ENCODE measurements at regions not wholly inside any gene's neighbourhood (a gene's known extent, or its start where the extent isn't known, plus 50 kb on each side); places are given as distances from the start of the nearest gene placed in this dataset.

GRCh38 chr9:90137801-90138200, 504.8 kb downstream of the DIRAS2 start:
- intact Hi-C loops (cut with micrococcal nuclease): loop anchor here in 1 of 2 donors (10.0 kb wide), 1 partner anchor 737 kb away; no protein-coding TSS in a partner anchor
- no peak overlapping the region for H3K4me3 ChIP-seq (replicated peaks in 1 of 3; ENCODE audit: low read depth in 2 of 3, low read length in 3 of 3)
- no peak for DNase-seq
- H3K9me3 ChIP-seq (replicated peaks in 1 of 2; ENCODE audit: control insufficient read depth in 1 of 2, insufficient read depth in 1 of 2, low read length in 2 of 2): no peaks in the 10 kb centered on the region
- TF ChIP-seq, protein P1, sequence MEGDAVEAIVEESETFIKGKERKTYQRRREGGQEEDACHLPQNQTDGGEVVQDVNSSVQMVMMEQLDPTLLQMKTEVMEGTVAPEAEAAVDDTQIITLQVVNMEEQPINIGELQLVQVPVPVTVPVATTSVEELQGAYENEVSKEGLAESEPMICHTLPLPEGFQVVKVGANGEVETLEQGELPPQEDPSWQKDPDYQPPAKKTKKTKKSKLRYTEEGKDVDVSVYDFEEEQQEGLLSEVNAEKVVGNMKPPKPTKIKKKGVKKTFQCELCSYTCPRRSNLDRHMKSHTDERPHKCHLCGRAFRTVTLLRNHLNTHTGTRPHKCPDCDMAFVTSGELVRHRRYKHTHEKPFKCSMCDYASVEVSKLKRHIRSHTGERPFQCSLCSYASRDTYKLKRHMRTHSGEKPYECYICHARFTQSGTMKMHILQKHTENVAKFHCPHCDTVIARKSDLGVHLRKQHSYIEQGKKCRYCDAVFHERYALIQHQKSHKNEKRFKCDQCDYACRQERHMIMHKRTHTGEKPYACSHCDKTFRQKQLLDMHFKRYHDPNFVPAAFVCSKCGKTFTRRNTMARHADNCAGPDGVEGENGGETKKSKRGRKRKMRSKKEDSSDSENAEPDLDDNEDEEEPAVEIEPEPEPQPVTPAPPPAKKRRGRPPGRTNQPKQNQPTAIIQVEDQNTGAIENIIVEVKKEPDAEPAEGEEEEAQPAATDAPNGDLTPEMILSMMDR (IDR thresholded peaks at IDR 0.05): no peak
- peaks cover under 1 to 2% of the 10 kb centered on the region in 2 donors for H3K27me3 ChIP-seq (ENCODE audit: control insufficient read depth in 2 of 2, insufficient read depth in 2 of 2, low read length in 2 of 2)
- no peaks in the 10 kb centered on the region for H3K4me1 Mint-ChIP-seq
- no peak overlapping the region for H3K9ac ChIP-seq (ENCODE audit: insufficient read depth, low read length, poor library complexity, severe bottlenecking)
- 43% methylated on average over 1 of the region's 1 CpG for WGBS (ENCODE audit: insufficient coverage)
- H3K79me2 ChIP-seq (ENCODE audit: insufficient read depth, low read length): no peaks in the 10 kb centered on the region
- H3K4me3 Mint-ChIP-seq: no peak overlapping the region
- H3K36me3 Mint-ChIP-seq: no peaks in the 10 kb centered on the region
- peaks cover 0 to 9% (median 2%) of the 10 kb centered on the region in 3 donors for H3K27me3 Mint-ChIP-seq (ENCODE audit: low read depth in 3 of 3)
- H3K27ac ChIP-seq (ENCODE audit: low read depth in 1 of 2, low read length in 2 of 2): no peak overlapping the region
- no peaks in the 10 kb centered on the region for H3K4me1 ChIP-seq (ENCODE audit: control insufficient read depth in 1 of 2, insufficient read depth in 2 of 2, low read length in 2 of 2)
- no peak overlapping the region for H2AFZ ChIP-seq (ENCODE audit: insufficient read depth, low read depth, low read length, poor library complexity, severe bottlenecking)
- no peak overlapping the region for H3K4me2 ChIP-seq (replicated peaks; ENCODE audit: extremely low read depth, low read length, poor library complexity, severe bottlenecking)
- no peak overlapping the region for H3K27ac Mint-ChIP-seq
- H3K36me3 ChIP-seq (replicated peaks in 1 of 2; ENCODE audit: control insufficient read depth in 1 of 2, insufficient read depth in 2 of 2, low read length in 2 of 2): no peaks in the 10 kb centered on the region
- H3K9me3 Mint-ChIP-seq: peaks cover 0 to 1% (median 0%) of the 10 kb centered on the region in 7 donors
- H4K20me1 ChIP-seq (ENCODE audit: insufficient read depth, low read length): no peaks in the 10 kb centered on the region

DNA sequence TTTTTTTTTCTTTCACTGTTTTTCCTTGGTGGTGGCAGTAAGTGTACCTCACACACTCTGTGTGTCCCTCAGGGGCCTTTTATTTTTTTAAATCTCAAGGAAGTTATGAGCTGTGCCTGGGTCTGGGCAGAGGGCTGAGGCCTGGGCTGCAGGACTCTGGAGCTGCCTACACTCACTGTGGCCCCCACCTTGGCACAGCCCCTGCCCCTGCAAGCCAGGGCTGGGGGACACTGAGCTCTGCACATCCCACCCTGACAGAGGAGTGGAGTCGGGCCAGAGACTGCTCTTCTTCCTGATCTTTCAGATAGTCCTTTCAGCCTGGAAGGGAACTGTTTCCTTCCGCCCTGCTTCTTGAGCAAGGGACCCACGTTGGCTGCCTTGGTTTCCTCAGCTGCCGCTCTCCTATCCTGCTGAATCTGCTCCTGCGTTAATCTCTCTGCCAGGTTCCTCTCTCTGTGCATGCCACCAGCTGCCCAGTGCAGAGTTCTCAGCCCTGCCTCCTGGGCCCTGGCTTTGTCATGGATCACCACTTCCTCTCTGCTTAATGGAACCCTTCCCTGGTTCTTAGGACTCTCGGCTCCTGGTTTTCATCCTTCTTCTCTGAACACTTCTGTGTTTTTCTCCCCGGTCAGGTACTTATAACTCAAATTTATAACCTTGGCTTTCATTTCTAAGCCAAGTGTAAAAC, 502.3 kb downstream of the DIRAS2 start:
- Histone ChIP-seq H3K36me3 (replicated peaks in 1 of 2; ENCODE audit: control insufficient read depth in 1 of 2, insufficient read depth in 2 of 2, low read length in 2 of 2) (no peaks in the 10 kb centered on the region), H2AFZ (ENCODE audit: insufficient read depth, low read depth, low read length, poor library complexity, severe bottlenecking) (no peak overlapping the region), H3K9ac (ENCODE audit: insufficient read depth, low read length, poor library complexity, severe bottlenecking) (no peak overlapping the region), H3K27ac (ENCODE audit: low read depth in 1 of 2, low read length in 2 of 2) (no peak overlapping the region), H3K4me2 (replicated peaks; ENCODE audit: extremely low read depth, low read length, poor library complexity, severe bottlenecking) (no peak overlapping the region), H3K4me1 (ENCODE audit: control insufficient read depth in 1 of 2, insufficient read depth in 2 of 2, low read length in 2 of 2) (no peaks in the 10 kb centered on the region), H3K4me3 (replicated peaks in 1 of 3; ENCODE audit: low read depth in 2 of 3, low read length in 3 of 3) (no peak overlapping the region), H4K20me1 (ENCODE audit: insufficient read depth, low read length) (no peaks in the 10 kb centered on the region), H3K27me3 (ENCODE audit: control insufficient read depth in 2 of 2, insufficient read depth in 2 of 2, low read length in 2 of 2) (no peaks in the 10 kb centered on the region), H3K79me2 (ENCODE audit: insufficient read depth, low read length) (no peaks in the 10 kb centered on the region), H3K9me3 (replicated peaks in 1 of 2; ENCODE audit: control insufficient read depth in 1 of 2, insufficient read depth in 1 of 2, low read length in 2 of 2) (no peaks in the 10 kb centered on the region)
- no peak overlapping the region for H3K4me3 Mint-ChIP-seq
- H3K27ac Mint-ChIP-seq: peak overlapping the region in 1 of 7 donors; percentile 21
- no peaks in the 10 kb centered on the region for H3K36me3 Mint-ChIP-seq
- H3K9me3 Mint-ChIP-seq: peaks cover 0 to under 1% (median 0%) of the 10 kb centered on the region in 7 donors
- no peaks in the 10 kb centered on the region for H3K4me1 Mint-ChIP-seq
- 67% methylated on average over 7 of the region's 7 CpGs for WGBS (ENCODE audit: insufficient coverage)
- intact Hi-C loops (cut with micrococcal nuclease): loop anchor here in 1 of 2 donors (5.0 to 10.0 kb wide), 2 partner anchors 617 to 735 kb away; no protein-coding TSS in a partner anchor
- TF ChIP-seq, protein P1 (IDR thresholded peaks at IDR 0.05): no peak
- H3K27me3 Mint-ChIP-seq (ENCODE audit: low read depth in 3 of 3): peaks cover 0 to 2% (median 0%) of the 10 kb centered on the region in 3 donors
- DNase-seq: no peak
